Cardiac muscle cell (in vitro differentiated cells and primary cell): ENCODE measurements at regions not wholly inside any gene's neighbourhood (a gene's known extent, or its start where the extent isn't known, plus 50 kb on each side); places are given as distances from the start of the nearest gene placed in this dataset.
A peak's percentile ranks its signal among the peaks of the same experiment; 100 is the strongest.

Source experiments
- DNase-seq, 2 donors: peaks; one replicate each; pipeline versions ENCODE4 v3.0.0 to v3.0.0-alpha.2; 2010 to 2017; ENCODE audit warnings: low read depth in 1 of 2, low spot score in 1 of 2
- H3K27ac ChIP-seq: fragments of 200-600 bp; sonication (generic); 2 replicates; pipeline ENCODE4 v1.5.1; 2016
- H3K27me3 ChIP-seq: fragments of 200-600 bp; sonication (generic); 2 replicates; pipeline ENCODE4 v1.6.0; 2016; ENCODE audit warnings: control low read depth
- H3K36me3 ChIP-seq: fragments of 200-600 bp; sonication (generic); 2 replicates; pipeline ENCODE4 v1.5.1; 2016; ENCODE audit warnings: control low read depth
- H3K4me1 ChIP-seq: fragments of 200-600 bp; sonication (generic); 2 replicates; pipeline ENCODE4 v1.8.1; 2017; ENCODE audit warnings: low read depth, mild to moderate bottlenecking, mixed run types
- H3K4me3 ChIP-seq: fragments of 200-600 bp; sonication (generic); 2 replicates; pipeline ENCODE4 v1.5.1; 2016; ENCODE audit warnings: mild to moderate bottlenecking
- H3K9me3 ChIP-seq: fragments of 200-600 bp; sonication (generic); 2 replicates; pipeline ENCODE4 v1.5.1; 2017; ENCODE audit warnings: low read depth, mild to moderate bottlenecking, control low read depth
- CTCF ChIP-seq: IDR thresholded peaks from 2 replicates; pipeline ENCODE4 v1.5.1; 2012; ENCODE audit warnings: low read depth, mild to moderate bottlenecking, low read length

GRCh38 chr2:3914241-3914640 is 210.9 kb downstream of the DCDC2C start:
- Histone ChIP-seq H3K9me3 (no peaks in the 10 kb centered on the region), H3K4me1 (peaks cover 10% of the 10 kb centered on the region), H3K36me3 (no peaks in the 10 kb centered on the region), H3K27ac (no peak overlapping the region), H3K27me3 (no peaks in the 10 kb centered on the region), H3K4me3 (no peak overlapping the region)
- peak in 1 of 2 donors; percentile 38 for DNase-seq
- no peak for TF ChIP-seq CTCF

- Histone ChIP-seq H3K27me3 (no peaks in the 10 kb centered on the region), H3K9me3 (no peaks in the 10 kb centered on the region), H3K27ac (no peak overlapping the region), H3K36me3 (no peaks in the 10 kb centered on the region), H3K4me1 (no peaks in the 10 kb centered on the region), H3K4me3 (no peak overlapping the region)
- no peak for DNase-seq
- TF ChIP-seq CTCF: no peak
Measured at GRCh38 chr2:3927031-3927430, 223.7 kb downstream of the DCDC2C start.

- Histone ChIP-seq H3K4me1 (no peaks in the 10 kb centered on the region), H3K4me3 (no peak overlapping the region), H3K36me3 (no peaks in the 10 kb centered on the region), H3K27me3 (no peaks in the 10 kb centered on the region), H3K27ac (no peak overlapping the region), H3K9me3 (no peaks in the 10 kb centered on the region)
- no peak for TF ChIP-seq CTCF
- no peak for DNase-seq
Measured at GRCh38 chr2:3929374-3929773, 226.0 kb downstream of the DCDC2C start.

GRCh38 chr2:3930246-3930645 is 226.9 kb downstream of the DCDC2C start:
- no peak for DNase-seq
- no peak for TF ChIP-seq CTCF
- Histone ChIP-seq H3K36me3 (no peaks in the 10 kb centered on the region), H3K27me3 (no peaks in the 10 kb centered on the region), H3K4me1 (no peaks in the 10 kb centered on the region), H3K9me3 (no peaks in the 10 kb centered on the region), H3K4me3 (no peak overlapping the region), H3K27ac (no peak overlapping the region)

- H3K36me3 ChIP-seq: no peaks in the 10 kb centered on the region
- no peak overlapping the region for H3K27ac ChIP-seq
- peak in 1 of 2 donors; percentile 35 for DNase-seq
- H3K4me3 ChIP-seq: no peak overlapping the region
- H3K4me1 ChIP-seq: no peaks in the 10 kb centered on the region
- no peaks in the 10 kb centered on the region for H3K9me3 ChIP-seq
- no peaks in the 10 kb centered on the region for H3K27me3 ChIP-seq
- TF ChIP-seq CTCF: no peak
Measured at GRCh38 chr2:3940661-3941060, 237.3 kb downstream of the DCDC2C start.

- H3K27me3 ChIP-seq: no peaks in the 10 kb centered on the region
- no peak overlapping the region for H3K27ac ChIP-seq
- H3K4me3 ChIP-seq: no peak overlapping the region
- H3K36me3 ChIP-seq: no peaks in the 10 kb centered on the region
- H3K9me3 ChIP-seq: no peaks in the 10 kb centered on the region
- no peaks in the 10 kb centered on the region for H3K4me1 ChIP-seq
- TF ChIP-seq CTCF: no peak
- no peak for DNase-seq
Measured at GRCh38 chr2:3942841-3943240, 239.5 kb downstream of the DCDC2C start.
